CD4-positive, alpha-beta T cell treated with Interleukin-15 for 1 hour (primary cell): ENCODE measurements at regions not wholly inside any gene's neighbourhood (a gene's known extent, or its start where the extent isn't known, plus 50 kb on each side); places are given as distances from the start of the nearest gene placed in this dataset.

ENCODE experiments used
- DNase-seq: peaks from one replicate; pipeline ENCODE4 v3.0.0-alpha.2; 2020

DNA sequence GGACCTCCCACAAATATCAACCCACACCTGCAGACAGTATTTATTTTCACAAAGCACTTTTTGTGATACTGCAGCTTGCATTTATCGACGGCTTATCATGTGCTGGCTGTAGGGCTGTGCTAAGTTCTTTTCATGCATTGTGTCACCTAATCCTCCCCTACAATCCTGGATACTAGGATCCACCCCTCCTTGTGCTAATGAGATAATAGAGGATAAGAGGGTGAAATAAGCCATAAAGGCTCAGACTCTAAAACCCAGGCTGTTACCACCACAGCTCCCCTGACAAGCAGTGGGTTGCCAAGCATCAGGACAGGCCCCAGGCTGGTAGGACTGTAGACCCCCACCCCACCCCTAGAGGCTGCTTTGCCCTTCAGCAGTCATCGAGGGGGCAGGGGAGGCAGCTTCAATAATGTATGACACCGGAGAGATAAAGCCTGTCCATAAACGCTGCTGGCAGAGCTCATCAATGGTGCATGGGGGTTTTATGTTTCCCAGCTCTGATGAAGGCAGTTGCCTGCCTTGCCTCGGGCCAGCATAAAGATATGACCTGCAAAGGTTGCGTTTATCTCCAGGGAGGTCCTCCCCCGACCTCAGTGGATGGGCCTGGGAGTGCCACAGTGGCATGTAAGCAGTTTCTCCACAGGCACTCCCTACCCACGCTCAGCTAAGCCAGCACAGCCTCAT is 73.9 kb upstream of the C16orf82 start:
- DNase-seq = no peak

DNA sequence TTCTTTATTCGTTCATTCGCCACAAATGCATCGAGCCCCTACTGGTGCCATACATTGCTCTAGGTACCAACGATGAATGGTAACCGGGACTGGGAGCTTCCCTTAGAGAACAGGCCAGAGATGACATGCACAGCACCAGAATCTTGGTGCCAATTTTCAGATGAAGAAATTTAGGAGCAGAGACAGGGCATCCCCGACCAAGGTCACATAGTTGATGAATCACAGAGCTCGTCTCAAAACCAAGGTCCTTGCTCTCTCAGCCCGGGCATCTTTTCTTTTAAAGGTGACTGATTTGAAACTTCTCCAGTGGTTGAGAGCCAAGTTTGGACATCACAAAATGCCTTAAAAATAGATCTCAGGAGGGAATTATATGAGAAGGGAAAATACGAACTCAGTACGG is 73.2 kb upstream of the C16orf82 start:
- no peak for DNase-seq

DNA sequence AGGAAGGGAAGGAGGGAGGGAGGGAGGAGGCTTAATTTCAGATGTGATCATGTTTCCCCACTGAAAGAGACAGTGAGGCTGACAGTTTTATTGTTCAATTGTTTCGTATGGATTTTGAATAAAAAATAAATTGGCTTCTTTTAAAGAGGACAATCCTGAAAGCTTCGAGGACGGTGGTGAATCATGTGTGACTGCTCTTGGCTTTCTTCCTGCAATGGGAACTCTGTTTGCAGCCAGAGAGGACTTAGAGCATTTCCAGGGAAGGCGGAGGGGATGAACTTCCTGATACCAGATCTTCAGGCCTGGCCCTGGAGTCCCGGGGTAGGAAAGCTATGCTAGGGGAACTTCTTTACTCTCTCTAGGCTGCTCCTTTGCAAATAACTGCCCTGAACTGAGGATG is 72.8 kb upstream of the C16orf82 start:
- DNase-seq = no peak

DNA sequence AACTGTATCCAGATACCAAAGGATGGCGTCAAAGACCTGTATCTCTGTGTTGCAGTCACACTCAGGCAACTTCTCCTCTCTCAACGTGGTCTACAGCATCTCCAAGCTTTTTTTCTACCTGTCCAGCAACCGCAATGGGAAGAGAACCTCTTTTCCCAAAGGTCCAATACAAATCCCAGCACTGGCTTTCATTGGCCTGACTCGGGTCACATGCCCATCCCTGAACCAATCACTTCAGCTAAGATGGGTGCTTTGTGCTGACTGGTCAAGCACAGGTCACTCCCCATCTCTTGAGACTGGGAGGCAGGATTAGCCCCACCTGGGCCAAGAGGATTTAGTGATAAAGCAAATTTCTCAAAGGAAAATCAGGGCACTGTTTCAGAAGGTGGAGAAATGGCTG is 71.2 kb upstream of the C16orf82 start:
- DNase-seq = no peak

DNA sequence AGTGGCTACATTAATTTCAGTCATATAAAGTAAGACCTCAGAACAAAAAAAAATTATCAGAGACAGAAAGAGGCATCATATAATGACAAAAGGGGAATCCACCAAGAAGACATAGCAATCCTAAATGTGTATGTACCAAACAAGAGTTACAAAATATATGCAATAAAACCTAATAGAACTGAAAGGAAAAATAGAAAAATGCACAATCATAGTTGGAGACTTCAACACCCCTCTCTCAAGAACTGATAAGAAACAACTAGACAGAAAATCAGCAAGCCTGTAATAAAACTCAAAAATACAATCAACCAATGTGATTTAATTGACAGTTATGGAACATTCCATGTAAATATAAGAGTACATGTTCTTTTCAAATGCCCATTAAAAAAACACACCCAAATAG is 61.3 kb upstream of the C16orf82 start:
- DNase-seq = no peak
